GM23248 (cell line): ENCODE measurements at regions not wholly inside any gene's neighbourhood (a gene's known extent, or its start where the extent isn't known, plus 50 kb on each side); places are given as distances from the start of the nearest gene placed in this dataset.

Source experiments
- EZH2 ChIP-seq: fragments of 200-600 bp; sonication (generic); IDR thresholded peaks from 2 replicates; pipeline ENCODE4 v1.6.1; 2018; ENCODE audit warnings: antibody characterized with exemption, mild to moderate bottlenecking; ENCODE audit not compliant: insufficient read depth, poor library complexity, severe bottlenecking
- EZH2phosphoT487 ChIP-seq: fragments of 200-600 bp; sonication (generic); IDR thresholded peaks from 2 replicates; pipeline ENCODE4 v1.6.1; 2018; ENCODE audit warnings: antibody characterized with exemption, moderate library complexity, mild to moderate bottlenecking, low read depth; ENCODE audit not compliant: insufficient read depth

DNA sequence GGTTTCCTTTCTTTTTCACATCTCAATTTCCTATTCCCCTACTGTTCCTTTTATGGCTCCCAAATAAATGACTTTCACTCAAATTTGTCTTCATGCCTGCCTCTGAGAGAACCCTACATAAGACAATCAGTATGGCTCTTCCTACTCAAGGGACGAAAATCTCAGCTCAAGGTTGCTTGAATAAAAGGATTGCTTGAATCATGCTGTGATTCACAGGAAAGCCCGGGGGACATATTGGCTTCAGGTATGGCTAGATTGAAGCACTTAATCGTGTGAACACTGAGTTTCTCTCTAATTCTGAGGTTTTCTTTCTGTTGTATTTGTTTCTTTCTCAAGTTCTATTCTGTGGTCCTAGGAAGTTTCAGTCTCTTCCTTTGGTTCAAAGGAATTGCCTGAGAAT is 140.3 kb upstream of the SULF2 start:
- no peak for TF ChIP-seq EZH2phosphoT487
- TF ChIP-seq EZH2, result no peak
